ENCODE measurements at regions not wholly inside any gene's neighbourhood (a gene's known extent, or its start where the extent isn't known, plus 50 kb on each side); places are given as distances from the start of the nearest gene placed in this dataset.

DNA sequence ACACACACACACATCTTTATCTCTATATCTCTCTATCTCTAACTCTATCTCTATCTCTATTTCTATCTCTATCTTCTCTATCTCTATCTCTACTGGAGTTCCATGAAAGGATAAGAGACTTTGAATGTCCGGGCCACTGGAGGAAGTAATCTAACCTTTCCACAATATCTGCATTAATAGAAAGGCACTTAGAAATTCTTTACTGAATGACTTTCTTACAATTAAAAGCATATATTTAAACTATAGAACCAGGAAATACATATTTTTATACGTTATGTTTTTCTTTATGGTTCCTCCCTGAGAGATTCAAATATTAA is 234.9 kb downstream of the TRIB2 start:
- TF ChIP-seq POLR2A (IDR thresholded peaks at IDR 0.05) (no peak), EP300 (IDR thresholded peaks at IDR 0.05) (no peak)
- TF ChIP-seq, protein P1, sequence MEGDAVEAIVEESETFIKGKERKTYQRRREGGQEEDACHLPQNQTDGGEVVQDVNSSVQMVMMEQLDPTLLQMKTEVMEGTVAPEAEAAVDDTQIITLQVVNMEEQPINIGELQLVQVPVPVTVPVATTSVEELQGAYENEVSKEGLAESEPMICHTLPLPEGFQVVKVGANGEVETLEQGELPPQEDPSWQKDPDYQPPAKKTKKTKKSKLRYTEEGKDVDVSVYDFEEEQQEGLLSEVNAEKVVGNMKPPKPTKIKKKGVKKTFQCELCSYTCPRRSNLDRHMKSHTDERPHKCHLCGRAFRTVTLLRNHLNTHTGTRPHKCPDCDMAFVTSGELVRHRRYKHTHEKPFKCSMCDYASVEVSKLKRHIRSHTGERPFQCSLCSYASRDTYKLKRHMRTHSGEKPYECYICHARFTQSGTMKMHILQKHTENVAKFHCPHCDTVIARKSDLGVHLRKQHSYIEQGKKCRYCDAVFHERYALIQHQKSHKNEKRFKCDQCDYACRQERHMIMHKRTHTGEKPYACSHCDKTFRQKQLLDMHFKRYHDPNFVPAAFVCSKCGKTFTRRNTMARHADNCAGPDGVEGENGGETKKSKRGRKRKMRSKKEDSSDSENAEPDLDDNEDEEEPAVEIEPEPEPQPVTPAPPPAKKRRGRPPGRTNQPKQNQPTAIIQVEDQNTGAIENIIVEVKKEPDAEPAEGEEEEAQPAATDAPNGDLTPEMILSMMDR (IDR thresholded peaks at IDR 0.05): no peak

Measured in suprapubic skin (tissue), 3 donors.